ENCODE measurements at regions not wholly inside any gene's neighbourhood (a gene's known extent, or its start where the extent isn't known, plus 50 kb on each side); places are given as distances from the start of the nearest gene placed in this dataset.
"Not testable (repeated sequence)": the region's sequence is repeated elsewhere in the genome, so short reads cannot be mapped to it uniquely, and the experiment has no call there.

- DNase-seq (ENCODE audit: extremely low spot score), result no peak
- Histone ChIP-seq H3K36me3 (no peaks in the 10 kb centered on the region), H3K4me1 (no peaks in the 10 kb centered on the region), H3K27me3 (no peaks in the 10 kb centered on the region), H3K27ac (replicated peaks in 1 of 4) (no peak overlapping the region), H3K9me3 (peaks cover 0 to 18% (median 15%) of the 10 kb centered on the region in 4 donors), H3K4me3 (no peak overlapping the region)
- WGBS, result 86% methylated on average over 3 of the region's 3 CpGs
- intact Hi-C loops (cut with DNase I), result no loop called here
- no peak for TF ChIP-seq POLR2AphosphoS5 (IDR thresholded peaks at IDR 0.05)
- TF ChIP-seq POLR2A (IDR thresholded peaks at IDR 0.05; ENCODE audit: low read depth), result no peak
- no peak for TF ChIP-seq CTCF (IDR thresholded peaks at IDR 0.05)
- no peak for TF ChIP-seq EP300 (IDR thresholded peaks at IDR 0.05)
Measured at GRCh38 chr15:79778378-79778990, 118.3 kb downstream of the MTHFS start.

GRCh38 chr15:79779746-79780145 lies 117.1 kb downstream of the MTHFS start:
- H3K9me3 ChIP-seq, result peaks cover 0 to 18% (median 15%) of the 10 kb centered on the region in 4 donors
- no peaks in the 10 kb centered on the region for H3K36me3 ChIP-seq
- H3K4me3 ChIP-seq, result no peak overlapping the region
- H3K4me1 ChIP-seq, result no peaks in the 10 kb centered on the region
- TF ChIP-seq POLR2A (IDR thresholded peaks at IDR 0.05; ENCODE audit: low read depth), result no peak
- TF ChIP-seq EP300 (IDR thresholded peaks at IDR 0.05), result no peak
- TF ChIP-seq POLR2AphosphoS5 (IDR thresholded peaks at IDR 0.05), result no peak
- TF ChIP-seq CTCF (IDR thresholded peaks at IDR 0.05), result no peak
- H3K27ac ChIP-seq (replicated peaks in 1 of 4), result no peak overlapping the region
- WGBS, result 97% methylated on average over 2 of the region's 2 CpGs
- H3K27me3 ChIP-seq, result no peaks in the 10 kb centered on the region
- no peak for DNase-seq (ENCODE audit: extremely low spot score)
- intact Hi-C loops (cut with DNase I), result no loop called here

GRCh38 chr15:79782307-79782706 lies 114.5 kb downstream of the MTHFS start:
- intact Hi-C loops (cut with DNase I); H3K4me3 ChIP-seq; H3K36me3 ChIP-seq; H3K27me3 ChIP-seq; DNase-seq (ENCODE audit: extremely low spot score); H3K4me1 ChIP-seq; H3K27ac ChIP-seq (replicated peaks in 1 of 4): not testable (repeated sequence)
- peaks cover 0 to 18% (median 15%) of the 10 kb centered on the region in 4 donors for H3K9me3 ChIP-seq

Small RNA genes lying in the stretch of these regions (small RNA-seq; reads per million reads assigned to genes)
- gene AC026826.2 (0 reads per million in 3 donors), gene AC026826.3 (0 reads per million in 3 donors)
